HL-60/S4 treated with phorbol 12-myristate 13-acetate at 8.2 ng/mL for 4 days and 3 days (cell line): ENCODE measurements at regions not wholly inside any gene's neighbourhood (a gene's known extent, or its start where the extent isn't known, plus 50 kb on each side); places are given as distances from the start of the nearest gene placed in this dataset.

Source experiments
- in situ Hi-C: fragments of 300-500 bp; cut with MboI; formaldehyde crosslinking; loops from 2 replicates; pipeline ENCODE4 v1.15.0; 2022; ENCODE audit warnings: low sequenced_read_pairs

DNA sequence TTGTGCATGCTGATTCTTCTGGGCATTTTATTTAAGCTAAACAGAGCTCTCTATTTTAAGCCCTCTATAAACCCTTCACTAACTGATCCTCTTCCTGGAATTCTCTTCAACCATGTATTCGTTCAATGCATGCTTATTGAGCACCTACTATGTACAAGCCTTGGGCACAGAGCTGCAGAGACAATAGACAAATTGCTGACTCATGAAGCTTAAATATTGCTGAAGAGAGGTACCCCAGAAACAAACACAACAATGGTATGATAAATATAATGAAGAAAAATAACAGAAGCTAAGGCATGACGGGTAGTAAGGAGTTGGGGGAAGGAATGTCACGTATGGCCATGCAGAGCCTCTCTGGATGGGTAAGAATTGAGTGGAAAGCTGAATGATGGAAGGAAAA, 222.2 kb downstream of the PPARGC1A start:
- in situ Hi-C loops = no loop called here

DNA sequence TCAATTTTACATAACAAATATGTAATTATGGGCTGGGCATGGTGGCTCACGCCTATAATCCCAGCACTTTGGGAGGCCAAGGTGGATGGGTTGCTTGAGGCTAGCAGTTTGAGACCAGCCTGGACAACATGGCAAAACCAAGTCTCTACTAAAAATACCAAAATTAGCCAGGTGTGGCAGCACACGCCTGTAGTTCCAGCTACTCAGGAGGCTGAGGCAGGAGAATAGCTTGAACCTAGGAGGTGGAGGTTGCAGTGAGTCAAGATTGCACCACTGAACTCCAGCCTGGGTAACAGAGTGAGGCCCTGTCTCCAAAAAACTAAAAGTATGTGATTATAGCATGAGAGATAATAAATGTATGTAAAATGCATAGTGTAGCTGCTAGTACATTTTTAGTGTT, 229.0 kb downstream of the PPARGC1A start:
- in situ Hi-C loops = no loop called here

DNA sequence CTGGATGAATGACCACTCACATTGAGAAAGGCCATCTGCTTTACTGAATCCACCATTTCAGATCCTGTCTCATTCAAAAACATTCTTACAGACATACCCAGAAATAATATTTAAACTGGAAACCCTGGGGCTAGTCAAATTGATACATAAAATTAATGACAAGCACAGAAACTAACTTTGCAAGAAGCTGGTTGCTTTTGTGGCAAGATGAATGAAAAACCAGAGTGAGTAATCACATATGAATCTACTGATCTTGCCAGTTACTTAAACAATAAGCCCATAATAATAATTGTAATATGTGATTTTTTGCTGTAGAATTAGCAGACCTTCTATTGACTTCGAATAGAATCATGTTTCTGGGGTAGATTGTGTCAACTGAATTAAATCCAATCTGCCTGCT, 235.1 kb downstream of the PPARGC1A start:
- in situ Hi-C loops = no loop called here

DNA sequence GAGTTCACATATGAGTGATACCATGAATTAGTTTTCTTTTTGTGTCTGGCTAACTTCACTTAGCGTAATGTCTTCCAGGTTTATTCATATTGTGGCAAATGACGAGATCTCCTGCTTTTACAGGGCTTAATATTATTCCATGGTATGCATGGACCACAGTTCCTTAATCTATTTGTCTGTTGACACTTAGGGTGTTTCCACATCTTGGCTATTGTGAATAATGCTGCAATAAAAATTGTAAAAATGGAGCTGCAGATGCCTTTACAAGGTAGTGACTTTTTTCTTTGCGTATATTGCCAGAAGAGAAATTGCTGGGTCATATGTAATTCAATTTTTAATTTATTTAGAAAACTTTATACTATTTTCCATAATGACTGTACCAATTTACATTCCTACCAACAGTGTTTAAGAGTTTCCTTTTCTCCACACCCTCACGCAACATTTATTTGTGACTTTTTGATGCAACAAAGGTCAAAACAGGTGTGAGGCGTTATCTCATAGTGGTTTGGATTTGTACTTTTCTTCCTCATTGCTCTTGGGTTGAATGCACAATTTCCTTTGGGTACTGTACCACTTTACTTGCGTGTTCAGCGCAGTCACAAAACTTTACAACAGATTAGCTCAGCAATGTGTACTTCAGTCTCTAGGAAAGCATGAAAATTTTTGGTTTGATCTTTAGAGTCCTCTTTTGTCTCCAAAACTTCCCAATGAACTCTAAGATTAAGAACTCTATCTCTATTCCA, 240.8 kb downstream of the PPARGC1A start:
- in situ Hi-C loops = no loop called here

DNA sequence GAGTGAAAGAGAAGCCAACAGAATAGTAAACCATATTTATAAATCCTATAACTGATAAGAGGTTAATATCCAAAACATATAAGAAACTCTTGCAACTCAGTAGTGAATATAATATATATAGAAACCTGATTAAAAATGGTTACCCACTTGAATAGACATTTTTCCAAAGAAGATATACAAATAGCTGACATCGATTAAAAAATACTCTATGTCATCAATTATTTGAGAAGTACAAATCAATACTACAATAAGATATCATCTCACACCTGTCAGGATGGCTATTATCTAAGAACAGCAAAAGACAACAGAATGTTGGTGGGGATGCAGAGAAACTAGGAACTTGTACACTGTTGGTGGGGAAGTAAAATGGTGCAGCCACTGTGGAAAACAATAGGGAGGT, 254.4 kb downstream of the PPARGC1A start:
- in situ Hi-C loops = no loop called here

DNA sequence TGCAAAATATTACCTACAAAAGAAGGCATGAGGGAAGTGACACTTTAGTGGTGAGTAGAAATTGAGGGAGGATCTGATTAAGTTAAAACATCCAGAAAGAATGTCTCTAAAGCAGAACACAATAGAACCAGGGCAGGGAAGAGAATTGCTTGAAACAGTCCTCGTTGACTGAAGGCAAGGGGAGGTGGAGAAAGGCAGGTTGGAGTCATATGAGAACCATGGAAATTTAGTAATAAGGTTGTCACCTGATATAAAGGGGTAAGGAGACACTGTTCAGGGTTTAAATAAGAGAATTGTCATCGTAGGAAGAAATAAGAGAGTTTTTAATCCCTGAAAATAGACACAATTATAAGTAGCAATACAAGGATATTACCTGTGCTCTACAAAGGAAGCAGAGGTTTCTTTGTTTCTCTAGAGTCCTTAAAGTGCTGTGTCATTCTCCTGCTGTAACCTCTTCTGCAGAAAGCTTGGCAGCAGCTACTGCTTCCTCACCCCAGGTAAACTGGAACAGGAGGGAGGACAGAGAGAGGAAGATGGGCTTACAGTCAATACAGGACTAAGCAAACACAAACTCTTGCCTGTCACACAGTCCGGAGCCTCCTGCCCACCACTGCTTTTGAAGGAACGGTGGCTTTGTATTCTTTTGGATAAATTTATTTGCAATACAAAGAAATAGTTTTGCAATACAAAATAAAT, 258.4 kb downstream of the PPARGC1A start:
- in situ Hi-C loops = no loop called here

DNA sequence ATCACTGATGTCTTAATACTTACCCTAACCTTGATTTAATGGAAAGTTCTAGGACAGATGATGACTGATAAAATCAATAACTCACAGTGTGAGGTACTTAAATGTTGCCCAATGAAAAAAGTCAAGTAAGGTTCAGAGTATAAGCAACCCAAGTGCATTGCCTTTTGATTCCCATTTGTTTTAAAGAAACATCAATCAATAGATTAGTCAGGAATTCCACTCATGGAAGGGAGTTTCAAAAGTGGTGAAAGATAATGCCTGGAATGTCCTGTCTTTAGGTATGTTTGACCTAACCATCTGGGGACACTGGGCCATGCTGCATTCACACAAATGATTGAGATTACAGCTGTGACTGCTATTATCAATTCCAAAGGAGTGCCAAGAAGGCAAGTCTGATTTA, 259.7 kb downstream of the PPARGC1A start:
- in situ Hi-C loops = no loop called here

DNA sequence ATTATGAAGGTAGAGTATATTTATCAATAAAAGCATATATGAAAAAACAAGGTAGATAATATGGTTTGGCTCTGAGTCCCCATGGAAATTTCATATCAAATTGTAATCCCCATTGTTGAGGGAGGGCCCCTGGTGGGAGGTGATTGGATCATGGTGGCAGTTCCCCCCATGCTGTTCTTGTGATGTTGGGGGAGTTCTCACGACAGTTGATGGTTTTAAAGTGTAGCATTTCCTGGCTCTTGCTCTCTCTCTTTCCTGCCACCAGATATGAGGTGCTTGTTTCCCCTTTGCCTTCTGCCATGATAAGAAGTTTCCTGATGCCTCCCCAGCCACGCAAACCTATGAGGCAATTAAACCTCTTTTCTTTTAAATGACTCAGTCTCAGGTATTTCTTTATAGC, 260.4 kb downstream of the PPARGC1A start:
- in situ Hi-C loops = no loop called here

DNA sequence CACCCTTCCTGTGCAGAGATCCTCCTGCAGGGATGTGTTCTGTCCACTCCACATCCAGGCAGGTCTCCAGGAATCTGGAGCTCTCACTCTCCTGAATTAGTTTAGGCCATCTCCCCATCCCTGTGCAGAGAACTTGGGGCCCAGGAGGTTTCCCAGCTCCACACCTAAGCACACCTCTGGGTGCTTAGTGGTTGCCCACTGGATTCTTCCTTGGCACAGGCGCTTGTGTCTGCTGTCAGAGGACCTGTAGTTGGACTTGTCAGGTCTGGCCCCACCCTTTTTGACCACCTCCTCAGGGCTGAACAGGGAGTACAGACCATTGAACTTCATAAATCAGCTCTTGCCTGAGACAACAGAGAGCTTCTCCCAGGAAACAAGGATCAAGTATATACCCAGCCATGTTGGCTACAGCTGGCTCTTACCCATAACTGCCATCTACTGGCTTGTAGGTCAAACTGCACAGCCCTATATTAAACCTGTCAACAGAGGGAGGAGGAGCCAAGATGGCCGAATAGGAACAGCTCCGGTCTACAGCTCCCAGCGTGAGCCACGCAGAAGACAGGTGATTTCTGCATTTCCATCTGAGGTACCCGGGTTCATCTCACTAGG, 275.5 kb downstream of the PPARGC1A start:
- in situ Hi-C loops = no loop called here

DNA sequence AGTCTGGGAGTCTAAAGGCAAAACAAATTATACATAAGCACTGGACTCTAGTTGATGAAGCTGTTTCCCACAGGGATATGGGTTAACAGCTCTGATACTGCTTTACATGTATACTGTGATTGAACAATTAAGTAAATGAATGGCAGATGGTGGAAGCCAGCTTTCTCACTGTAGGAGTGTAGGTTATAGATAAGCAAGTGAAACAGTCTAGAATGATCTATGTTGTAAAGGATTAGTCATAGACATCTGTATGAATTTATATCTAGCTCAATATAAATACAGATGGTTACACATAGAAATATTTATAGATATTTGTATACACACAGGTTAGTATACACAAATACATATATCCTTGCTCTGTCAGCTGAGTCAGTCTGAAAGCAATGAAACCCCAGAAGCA, 276.1 kb downstream of the PPARGC1A start:
- in situ Hi-C loops = no loop called here

DNA sequence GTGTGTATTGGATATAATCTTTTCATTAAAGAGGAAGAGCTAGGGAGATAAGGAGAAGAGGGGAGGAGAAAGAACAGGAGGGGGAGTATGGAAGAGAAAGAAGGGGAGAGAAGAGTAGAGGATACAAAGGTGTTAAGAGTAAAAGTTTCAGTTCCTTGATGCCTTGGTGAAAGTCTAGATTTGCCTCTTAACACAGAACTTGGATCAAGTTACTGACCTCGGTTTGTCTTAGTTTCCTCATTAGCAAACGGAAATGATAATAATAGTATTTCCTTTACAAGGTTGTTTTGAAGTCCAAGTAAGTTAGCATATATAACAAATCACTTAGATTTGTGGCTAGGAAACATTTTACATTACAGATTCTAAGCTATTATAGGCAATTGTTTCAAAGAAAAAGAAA, 287.1 kb downstream of the PPARGC1A start:
- in situ Hi-C loops = no loop called here

DNA sequence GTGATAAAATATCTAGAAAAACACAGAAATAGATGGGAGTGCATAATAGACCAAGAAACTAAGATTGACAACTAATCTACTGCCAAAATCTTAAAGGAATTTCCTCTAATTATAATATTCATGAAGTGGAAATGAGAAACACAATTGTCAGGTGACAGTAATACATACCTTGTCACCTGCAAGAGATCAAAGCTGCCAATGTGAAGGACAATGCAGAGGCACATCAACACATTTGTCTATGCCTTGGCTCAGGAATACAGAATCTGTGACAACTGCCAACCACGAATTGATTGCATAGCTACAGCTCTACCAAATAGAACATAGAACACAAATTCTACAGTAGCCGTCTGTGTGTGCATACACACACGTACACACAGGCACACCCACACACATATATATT, 295.7 kb downstream of the PPARGC1A start:
- in situ Hi-C loops = no loop called here

DNA sequence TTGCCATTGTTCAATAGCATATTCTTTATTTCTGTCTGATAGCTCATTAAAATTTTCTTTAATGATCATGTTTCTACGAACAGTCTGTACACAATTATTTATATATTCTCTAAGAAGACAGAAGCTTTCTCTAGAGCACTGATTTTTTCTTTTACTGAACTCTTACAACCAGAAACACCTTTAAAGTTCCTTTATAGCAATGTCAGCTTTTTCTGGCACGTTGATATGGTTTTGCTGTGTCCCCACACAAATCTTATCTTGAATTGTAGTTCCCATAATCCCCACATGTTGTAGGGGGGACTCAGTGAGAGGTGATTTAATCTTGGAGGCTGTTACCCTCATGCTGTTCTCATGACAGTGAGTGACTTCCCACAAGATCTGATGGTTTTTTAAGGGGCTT, 299.4 kb downstream of the PPARGC1A start:
- in situ Hi-C loops = no loop called here

DNA sequence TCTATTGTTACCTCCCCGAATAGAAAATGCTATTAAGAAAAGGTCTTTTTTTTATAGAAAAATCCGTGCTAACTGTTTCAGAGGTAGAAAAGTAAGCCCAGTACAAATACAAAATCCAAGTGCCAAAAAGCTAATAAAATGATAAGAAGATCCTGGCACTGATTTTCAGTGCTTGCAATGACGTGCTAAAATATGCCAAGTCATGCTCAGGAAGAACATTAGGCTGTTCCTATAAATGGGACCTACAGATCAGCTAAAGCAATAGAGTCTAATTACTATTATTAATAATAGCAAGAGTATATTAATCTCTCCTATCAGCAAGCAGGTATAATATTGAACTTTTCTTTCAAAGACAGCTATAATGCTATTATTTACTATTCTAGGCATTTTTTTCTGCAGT, 305.8 kb downstream of the PPARGC1A start:
- in situ Hi-C loops = no loop called here

DNA sequence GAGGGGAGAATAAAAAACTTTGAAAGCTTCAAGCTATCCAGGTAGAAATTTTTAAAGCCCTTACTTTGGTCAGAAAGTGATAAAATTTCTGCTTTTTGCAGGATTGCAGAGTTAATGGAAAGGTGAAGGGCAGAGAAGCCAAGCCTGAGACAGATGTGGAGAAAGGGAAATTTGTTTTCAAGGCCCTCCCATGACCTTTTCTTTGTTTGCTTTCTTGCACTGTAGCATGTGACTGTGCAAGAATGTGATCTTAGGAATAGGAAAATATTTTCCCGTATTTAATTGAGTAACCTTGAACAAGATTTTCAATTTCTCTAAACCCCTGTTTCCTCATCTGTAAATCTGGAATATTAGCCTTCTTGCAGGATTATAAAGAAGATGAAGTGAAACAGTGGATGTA, 307.2 kb downstream of the PPARGC1A start:
- in situ Hi-C loops = no loop called here

DNA sequence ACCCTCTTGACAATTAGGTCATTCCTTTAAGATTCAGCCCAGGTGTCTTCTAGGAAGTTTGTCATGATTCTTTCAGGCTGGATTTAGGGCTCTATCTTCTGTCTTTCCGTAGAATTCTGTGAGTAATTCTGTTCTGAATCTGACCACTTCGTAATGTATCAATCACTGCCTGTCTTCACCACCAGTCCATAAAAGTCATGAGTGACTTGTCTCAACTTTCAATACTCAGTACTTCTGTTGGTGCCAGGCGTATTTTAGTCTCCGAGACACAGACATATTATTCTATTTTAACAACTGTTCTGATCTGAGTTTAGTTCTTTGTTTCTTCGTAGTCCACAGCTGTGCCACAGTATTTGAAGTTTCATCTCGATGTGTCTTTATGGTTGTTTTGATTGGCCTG, 310.7 kb downstream of the PPARGC1A start:
- in situ Hi-C loops = no loop called here

DNA sequence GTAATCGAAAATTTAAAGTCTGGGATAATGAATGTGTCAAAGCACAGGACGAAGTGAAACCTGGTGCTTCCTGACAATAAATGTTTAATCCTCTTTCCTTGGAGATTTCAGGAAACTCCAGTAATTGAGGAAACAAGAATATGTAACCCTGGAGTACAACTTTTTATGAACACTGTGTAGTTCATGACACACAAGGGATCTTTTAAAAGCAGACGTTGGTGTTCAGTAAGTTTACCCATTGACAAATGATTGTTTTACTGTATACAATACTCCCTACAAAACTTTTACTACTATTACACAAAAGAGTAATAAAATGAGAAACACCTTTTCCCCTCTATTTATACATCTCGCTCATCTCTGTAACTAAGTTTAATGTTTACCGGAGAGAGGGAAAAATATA, 312.4 kb downstream of the PPARGC1A start:
- in situ Hi-C loops = no loop called here

DNA sequence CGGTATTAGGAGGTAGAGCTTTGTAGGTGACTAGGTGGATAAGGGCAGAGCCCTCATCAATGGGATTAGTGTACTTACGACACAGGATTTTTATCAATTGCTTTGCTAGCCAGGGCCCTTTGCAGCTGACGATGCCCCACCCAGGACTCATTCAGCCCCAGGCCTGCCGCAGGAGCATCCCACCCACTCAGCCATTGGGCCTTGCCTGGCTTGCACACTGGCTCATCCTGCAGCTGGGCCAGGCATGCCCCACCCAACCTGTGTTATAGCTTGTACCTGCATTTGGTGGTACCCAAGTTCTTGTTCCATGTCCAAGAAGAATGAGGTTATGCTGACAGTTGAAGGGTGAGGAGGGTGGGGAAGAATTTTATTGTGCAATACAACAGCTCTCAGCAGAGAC, 317.5 kb downstream of the PPARGC1A start:
- in situ Hi-C loops = no loop called here

DNA sequence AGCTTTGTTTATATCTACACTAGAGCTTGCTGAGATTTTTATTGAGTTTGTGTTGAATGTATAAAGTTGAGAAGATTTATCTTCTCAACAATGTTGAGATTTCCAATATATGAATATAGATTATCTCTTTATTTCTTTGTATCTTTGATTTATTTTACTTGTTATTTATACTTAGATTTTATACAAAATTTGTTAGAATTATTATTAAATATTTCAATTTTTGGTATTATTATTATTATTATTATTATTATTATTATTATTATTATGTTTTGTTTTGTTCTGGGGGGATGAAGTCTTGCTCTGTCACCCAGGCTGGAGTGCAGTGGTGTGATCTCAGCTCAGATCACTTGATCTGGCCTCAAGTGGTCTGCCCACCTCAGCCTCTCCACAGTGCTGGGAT, 322.5 kb downstream of the PPARGC1A start:
- in situ Hi-C loops = no loop called here

DNA sequence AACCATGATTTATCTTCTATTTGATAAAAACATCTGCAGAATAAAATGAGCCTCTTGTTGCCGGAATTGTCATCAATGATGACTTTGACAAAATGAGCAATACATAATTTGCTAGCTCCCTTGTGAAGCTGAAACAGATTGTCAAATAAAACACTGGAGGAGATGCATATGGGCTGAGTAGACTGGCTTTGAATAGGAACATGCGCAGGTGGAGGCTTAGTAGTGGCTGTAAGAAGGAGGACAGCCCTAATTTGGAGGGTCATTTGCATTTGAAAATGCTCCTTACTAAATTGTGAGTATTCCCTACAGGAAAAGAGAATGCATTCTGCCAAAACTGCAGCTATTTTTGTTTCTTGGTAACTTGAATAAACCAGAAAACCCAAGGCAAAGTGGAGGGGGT, 329.1 kb downstream of the PPARGC1A start:
- in situ Hi-C loops = no loop called here

DNA sequence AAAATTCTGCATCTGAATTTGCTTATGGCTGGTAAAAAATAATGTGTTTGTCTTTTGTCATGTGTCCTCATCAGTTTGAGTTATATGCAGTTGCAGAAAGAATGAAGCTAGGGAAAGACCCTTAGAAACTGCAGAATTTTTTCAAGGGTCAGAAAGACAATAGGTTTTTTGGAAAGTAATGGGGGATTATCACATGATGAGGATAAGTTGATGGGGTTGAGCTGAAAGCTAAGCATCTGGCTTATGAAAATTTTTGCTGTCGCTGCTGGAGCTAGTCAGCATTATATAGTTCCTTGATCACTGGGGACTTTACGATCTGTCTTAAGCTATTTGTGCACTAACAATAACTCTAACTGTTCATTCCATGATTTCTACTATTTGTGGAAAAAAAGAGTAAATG, 331.7 kb downstream of the PPARGC1A start:
- in situ Hi-C loops = no loop called here

DNA sequence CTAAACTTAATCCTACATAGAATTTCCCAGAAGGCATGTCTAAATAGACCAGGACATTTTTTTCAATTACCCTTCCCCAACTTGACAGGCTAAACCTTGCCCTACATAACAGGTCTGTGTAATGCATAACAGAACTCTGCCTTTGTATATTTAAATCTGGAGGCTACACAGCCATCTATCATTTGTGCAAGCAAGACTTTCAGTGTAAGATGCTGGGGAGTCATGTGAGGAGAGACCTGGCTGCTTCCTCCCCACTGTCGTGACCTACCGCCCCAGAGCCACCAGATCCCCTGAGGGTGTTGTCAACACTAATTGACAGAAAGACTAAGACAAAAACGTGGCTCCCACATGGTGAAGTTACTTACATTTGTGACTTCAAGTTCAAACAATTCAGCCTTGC, 342.2 kb downstream of the PPARGC1A start:
- in situ Hi-C loops = no loop called here
